ENCODE measurements at regions not wholly inside any gene's neighbourhood (a gene's known extent, or its start where the extent isn't known, plus 50 kb on each side); places are given as distances from the start of the nearest gene placed in this dataset.

- DNase-seq (ENCODE audit: low read depth), result no peak
Measured at GRCh38 chr1:36687312-36687711, 204.6 kb upstream of the CSF3R start.

- no peak for DNase-seq (ENCODE audit: low read depth)
Measured at GRCh38 chr1:36675931-36676562, 193.3 kb upstream of the CSF3R start.

- no peak for DNase-seq (ENCODE audit: low read depth)
Measured at GRCh38 chr1:36675106-36675505, 192.4 kb upstream of the CSF3R start.

GRCh38 chr1:36673202-36673601 lies 190.5 kb upstream of the CSF3R start:
- no peak for DNase-seq (ENCODE audit: low read depth)

GRCh38 chr1:36669262-36669661 lies 186.5 kb upstream of the CSF3R start:
- DNase-seq (ENCODE audit: low read depth), result no peak

GRCh38 chr1:36667836-36668235 lies 185.1 kb upstream of the CSF3R start:
- DNase-seq (ENCODE audit: low read depth), result no peak

- no peak for DNase-seq (ENCODE audit: low read depth)
Measured at GRCh38 chr1:36667256-36667655, 184.5 kb upstream of the CSF3R start.

GRCh38 chr1:36665478-36666080 lies 182.9 kb upstream of the CSF3R start:
- no peak for DNase-seq (ENCODE audit: low read depth)

- DNase-seq (ENCODE audit: low read depth), result no peak
Measured at GRCh38 chr1:36664571-36665287, 182.0 kb upstream of the CSF3R start.

GRCh38 chr1:36663772-36664430 lies 181.2 kb upstream of the CSF3R start:
- DNase-seq (ENCODE audit: low read depth), result no peak

GRCh38 chr1:36658838-36659237 lies 176.1 kb upstream of the CSF3R start:
- DNase-seq (ENCODE audit: low read depth), result no peak

GRCh38 chr1:36657826-36658225 lies 175.1 kb upstream of the CSF3R start:
- DNase-seq (ENCODE audit: low read depth), result no peak

GRCh38 chr1:36656838-36657237 lies 174.1 kb upstream of the CSF3R start:
- no peak for DNase-seq (ENCODE audit: low read depth)

GRCh38 chr1:36656271-36656670 lies 173.6 kb upstream of the CSF3R start:
- no peak for DNase-seq (ENCODE audit: low read depth)

GRCh38 chr1:36654586-36654985 lies 171.9 kb upstream of the CSF3R start:
- no peak for DNase-seq (ENCODE audit: low read depth)

- DNase-seq (ENCODE audit: low read depth), result peak; percentile 20
Measured at GRCh38 chr1:36653850-36654249, 171.1 kb upstream of the CSF3R start.

- no peak for DNase-seq (ENCODE audit: low read depth)
Measured at GRCh38 chr1:36652586-36652985, 169.9 kb upstream of the CSF3R start.

- no peak for DNase-seq (ENCODE audit: low read depth)
Measured at GRCh38 chr1:36652011-36652410, 169.3 kb upstream of the CSF3R start.

- no peak for DNase-seq (ENCODE audit: low read depth)
Measured at GRCh38 chr1:36651176-36651910, 168.6 kb upstream of the CSF3R start.

GRCh38 chr1:36650200-36651065 lies 167.7 kb upstream of the CSF3R start:
- DNase-seq (ENCODE audit: low read depth), result peak; percentile 41

- DNase-seq (ENCODE audit: low read depth), result no peak
Measured at GRCh38 chr1:36645867-36646266, 163.2 kb upstream of the CSF3R start.
